ENCODE measurements at regions not wholly inside any gene's neighbourhood (a gene's known extent, or its start where the extent isn't known, plus 50 kb on each side); places are given as distances from the start of the nearest gene placed in this dataset.

DNA sequence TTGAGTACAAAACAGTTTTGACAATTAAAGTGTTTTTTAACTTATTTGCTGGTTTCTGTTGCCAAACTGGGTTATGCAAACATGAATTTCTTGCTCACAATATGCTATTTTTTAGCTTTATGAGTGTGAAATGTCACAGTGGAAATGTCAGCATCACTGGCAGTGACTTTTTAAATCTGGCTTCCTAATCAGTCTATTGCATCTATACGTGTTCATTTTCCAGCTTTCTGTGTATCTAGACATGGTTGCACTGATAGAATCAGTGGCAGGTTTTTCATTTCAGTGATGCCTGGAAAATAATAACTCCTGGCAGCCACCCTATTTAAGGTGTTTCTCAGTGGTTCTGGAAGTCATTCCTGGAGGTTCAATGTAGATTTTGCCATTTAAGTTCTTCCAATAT lies 146.7 kb downstream of the SLITRK6 start:
- Histone ChIP-seq H4K20me1 (ENCODE audit: insufficient read depth) (no peaks in the 10 kb centered on the region), H3K27ac (ENCODE audit: low read depth, low read length) (no peak overlapping the region), H2AFZ (ENCODE audit: low read depth, low read length, poor library complexity, severe bottlenecking) (no peak overlapping the region), H3K4me1 (ENCODE audit: control insufficient read depth in 1 of 2, insufficient read depth in 2 of 2, low read length in 2 of 2) (no peaks in the 10 kb centered on the region), H3K27me3 (ENCODE audit: insufficient read depth, low read length) (no peaks in the 10 kb centered on the region), H3K36me3 (ENCODE audit: control insufficient read depth in 1 of 2, insufficient read depth in 2 of 2, low read length in 2 of 2) (no peaks in the 10 kb centered on the region), H3K9me3 (ENCODE audit: control insufficient read depth in 1 of 2, insufficient read depth in 1 of 2, low read depth in 1 of 2, low read length in 2 of 2) (no peaks in the 10 kb centered on the region), H3K9ac (ENCODE audit: low read length) (no peak overlapping the region), H3K4me3 (replicated peaks in 1 of 2; ENCODE audit: low read depth in 1 of 2, low read length in 2 of 2) (no peak overlapping the region), H3K79me2 (ENCODE audit: insufficient read depth, low read length) (no peaks in the 10 kb centered on the region), H3K9me2 (ENCODE audit: insufficient read depth) (no peaks in the 10 kb centered on the region), H3K4me2 (ENCODE audit: low read length) (no peak overlapping the region)
- no peak for TF ChIP-seq YY1 (IDR thresholded peaks at IDR 0.05; ENCODE audit: extremely low read depth, insufficient replicate concordance, low read depth, low read length)
- no peak for TF ChIP-seq JUND (IDR thresholded peaks at IDR 0.05)
- TF ChIP-seq, protein P1, sequence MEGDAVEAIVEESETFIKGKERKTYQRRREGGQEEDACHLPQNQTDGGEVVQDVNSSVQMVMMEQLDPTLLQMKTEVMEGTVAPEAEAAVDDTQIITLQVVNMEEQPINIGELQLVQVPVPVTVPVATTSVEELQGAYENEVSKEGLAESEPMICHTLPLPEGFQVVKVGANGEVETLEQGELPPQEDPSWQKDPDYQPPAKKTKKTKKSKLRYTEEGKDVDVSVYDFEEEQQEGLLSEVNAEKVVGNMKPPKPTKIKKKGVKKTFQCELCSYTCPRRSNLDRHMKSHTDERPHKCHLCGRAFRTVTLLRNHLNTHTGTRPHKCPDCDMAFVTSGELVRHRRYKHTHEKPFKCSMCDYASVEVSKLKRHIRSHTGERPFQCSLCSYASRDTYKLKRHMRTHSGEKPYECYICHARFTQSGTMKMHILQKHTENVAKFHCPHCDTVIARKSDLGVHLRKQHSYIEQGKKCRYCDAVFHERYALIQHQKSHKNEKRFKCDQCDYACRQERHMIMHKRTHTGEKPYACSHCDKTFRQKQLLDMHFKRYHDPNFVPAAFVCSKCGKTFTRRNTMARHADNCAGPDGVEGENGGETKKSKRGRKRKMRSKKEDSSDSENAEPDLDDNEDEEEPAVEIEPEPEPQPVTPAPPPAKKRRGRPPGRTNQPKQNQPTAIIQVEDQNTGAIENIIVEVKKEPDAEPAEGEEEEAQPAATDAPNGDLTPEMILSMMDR (IDR thresholded peaks at IDR 0.05 in 2 of 3, conservative IDR thresholded peaks at IDR 0.05 in 1 of 3; ENCODE audit: borderline replicate concordance in 1 of 3, insufficient read depth in 1 of 3, low read depth in 2 of 3, low read length in 2 of 3) = no peak
- TF ChIP-seq EZH2 (IDR thresholded peaks at IDR 0.05) = no peak
- TF ChIP-seq ZFX (IDR thresholded peaks at IDR 0.05) = no peak
- no peak for TF ChIP-seq EGR1 (IDR thresholded peaks at IDR 0.05; ENCODE audit: low read depth)
- TF ChIP-seq ZBTB33 (IDR thresholded peaks at IDR 0.05; ENCODE audit: extremely low read depth, insufficient replicate concordance, low read length) = no peak
- no peak for TF ChIP-seq SRF (IDR thresholded peaks at IDR 0.05; ENCODE audit: low read depth)
- no peak for TF ChIP-seq CBX3 (IDR thresholded peaks at IDR 0.05; ENCODE audit: low read depth)
- TF ChIP-seq FOSL1 (IDR thresholded peaks at IDR 0.05; ENCODE audit: low read depth) = no peak
- no peak for TF ChIP-seq POLR2A (IDR thresholded peaks at IDR 0.05; ENCODE audit: borderline replicate concordance, extremely low read depth, insufficient read depth, insufficient read length)
- TF ChIP-seq, protein P2, sequence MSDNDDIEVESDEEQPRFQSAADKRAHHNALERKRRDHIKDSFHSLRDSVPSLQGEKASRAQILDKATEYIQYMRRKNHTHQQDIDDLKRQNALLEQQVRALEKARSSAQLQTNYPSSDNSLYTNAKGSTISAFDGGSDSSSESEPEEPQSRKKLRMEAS (IDR thresholded peaks at IDR 0.05) = no peak
- TF ChIP-seq POLR2AphosphoS5 (IDR thresholded peaks at IDR 0.05; ENCODE audit: low read depth, low read length) = no peak
- TF ChIP-seq, protein P3, sequence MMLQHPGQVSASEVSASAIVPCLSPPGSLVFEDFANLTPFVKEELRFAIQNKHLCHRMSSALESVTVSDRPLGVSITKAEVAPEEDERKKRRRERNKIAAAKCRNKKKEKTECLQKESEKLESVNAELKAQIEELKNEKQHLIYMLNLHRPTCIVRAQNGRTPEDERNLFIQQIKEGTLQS (IDR thresholded peaks at IDR 0.05) = no peak
- no peak for TF ChIP-seq EZH2phosphoT487 (IDR thresholded peaks at IDR 0.05; ENCODE audit: borderline replicate concordance)
- no peak for TF ChIP-seq TCF7L2 (IDR thresholded peaks at IDR 0.05; ENCODE audit: borderline replicate concordance, extremely low read depth, insufficient read depth, insufficient read length)
- TF ChIP-seq RAD21 (IDR thresholded peaks at IDR 0.05; ENCODE audit: low read depth) = no peak
- no peak for TF ChIP-seq CEBPB (IDR thresholded peaks at IDR 0.05; ENCODE audit: low read depth)
- intact Hi-C loops (cut with micrococcal nuclease) = no loop called here
- DNase-seq (ENCODE audit: low read depth, low spot score) (no peak), ATAC-seq (no peak)
- ChIA-PET POLR2A (no interaction called here), RAD21 (ENCODE audit: low non-redundant PET in 1 of 2, low total read pairs in 2 of 2, uncharacterized antibody in 2 of 2, unreplicated experiment in 2 of 2) (no interaction called here), CTCF (no interaction called here)
- no TSS peak for BruUV-seq (replicated peaks)

All from HCT116 (cell line).